HG03025 (cell line): ENCODE measurements at regions not wholly inside any gene's neighbourhood (a gene's known extent, or its start where the extent isn't known, plus 50 kb on each side); places are given as distances from the start of the nearest gene placed in this dataset.

ENCODE experiments used
- ATAC-seq: cut with Tn5 transposase; IDR thresholded peaks from one replicate; pipeline ENCODE4 v1.9.1; 2021; ENCODE audit warnings: mild to moderate bottlenecking, moderate library complexity; ENCODE audit not compliant: unreplicated experiment, low FRiP score

GRCh38 chr7:18081617-18082016 lies 54.0 kb upstream of the PRPS1L1 start:
- no peak for ATAC-seq

- no peak for ATAC-seq
Measured at GRCh38 chr7:18082169-18082568, 54.5 kb upstream of the PRPS1L1 start.

GRCh38 chr7:18086165-18087025 lies 58.7 kb upstream of the PRPS1L1 start:
- ATAC-seq, result no peak

GRCh38 chr7:18087026-18087686 lies 59.5 kb upstream of the PRPS1L1 start:
- no peak for ATAC-seq

- ATAC-seq, result no peak
Measured at GRCh38 chr7:18087687-18088078, 60.0 kb upstream of the PRPS1L1 start.

- no peak for ATAC-seq
Measured at GRCh38 chr7:18096087-18096486, 68.4 kb upstream of the PRPS1L1 start.

GRCh38 chr7:18102576-18102975 lies 74.9 kb upstream of the PRPS1L1 start:
- ATAC-seq, result no peak

- no peak for ATAC-seq
Measured at GRCh38 chr7:18103436-18104218, 76.0 kb upstream of the PRPS1L1 start.

GRCh38 chr7:18109762-18110161 lies 82.1 kb upstream of the PRPS1L1 start:
- ATAC-seq, result no peak

- no peak for ATAC-seq
Measured at GRCh38 chr7:18116661-18117060, 89.0 kb upstream of the PRPS1L1 start.

- ATAC-seq, result no peak
Measured at GRCh38 chr7:18117482-18117881, 89.8 kb upstream of the PRPS1L1 start.

GRCh38 chr7:18119985-18120384 lies 92.3 kb upstream of the PRPS1L1 start:
- ATAC-seq, result no peak

GRCh38 chr7:18123508-18124239 lies 96.0 kb upstream of the PRPS1L1 start:
- ATAC-seq, result no peak

- no peak for ATAC-seq
Measured at GRCh38 chr7:18125476-18125875, 97.8 kb upstream of the PRPS1L1 start.

- no peak for ATAC-seq
Measured at GRCh38 chr7:18126281-18126680, 98.6 kb upstream of the PRPS1L1 start.

GRCh38 chr7:18128846-18129245 lies 101.2 kb upstream of the PRPS1L1 start:
- no peak for ATAC-seq

- ATAC-seq, result no peak
Measured at GRCh38 chr7:18132811-18133210, 105.2 kb upstream of the PRPS1L1 start.

- ATAC-seq, result no peak
Measured at GRCh38 chr7:18133921-18134320, 106.3 kb upstream of the PRPS1L1 start.

- ATAC-seq, result no peak
Measured at GRCh38 chr7:18140943-18141342, 113.3 kb upstream of the PRPS1L1 start.

- ATAC-seq, result no peak
Measured at GRCh38 chr7:18144166-18144565, 116.5 kb upstream of the PRPS1L1 start.

GRCh38 chr7:18145160-18145559 lies 117.5 kb upstream of the PRPS1L1 start:
- no peak for ATAC-seq
